Endodermal cell (in vitro differentiated cells): ENCODE measurements at regions not wholly inside any gene's neighbourhood (a gene's known extent, or its start where the extent isn't known, plus 50 kb on each side); places are given as distances from the start of the nearest gene placed in this dataset.

Experiments
- DNase-seq: peaks from one replicate; pipeline ENCODE4 v3.0.0-alpha.2; 2017
- H3K27ac ChIP-seq: 2 replicates; pipeline ENCODE4 v1.5.1; 2013; ENCODE audit warnings: mild to moderate bottlenecking, low read depth, low read length, moderate library complexity
- H3K27me3 ChIP-seq: 2 replicates; pipeline ENCODE4 v1.6.1; 2013; ENCODE audit warnings: mild to moderate bottlenecking, low read length, moderate library complexity; ENCODE audit not compliant: insufficient read depth, control insufficient read depth, poor library complexity, severe bottlenecking
- H3K36me3 ChIP-seq: 2 replicates; pipeline ENCODE4 v1.7.0; 2013; ENCODE audit warnings: mild to moderate bottlenecking, low read length, moderate library complexity; ENCODE audit not compliant: control insufficient read depth, insufficient read depth
- H3K4me1 ChIP-seq: one replicate; pipeline ENCODE4 v1.7.0; 2013; ENCODE audit warnings: low read length; ENCODE audit not compliant: control insufficient read depth, insufficient read depth
- H3K4me3 ChIP-seq: 2 replicates; pipeline ENCODE4 v1.5.1; 2013; ENCODE audit warnings: mild to moderate bottlenecking, low read length, moderate library complexity
- H3K9ac ChIP-seq: 2 replicates; pipeline ENCODE4 v1.6.1; 2013; ENCODE audit warnings: mild to moderate bottlenecking, low read length, moderate library complexity; ENCODE audit not compliant: poor library complexity, severe bottlenecking; ENCODE audit errors: extremely low read depth
- H3K9me3 ChIP-seq: 2 replicates; pipeline ENCODE4 v1.6.1; 2013; ENCODE audit warnings: mild to moderate bottlenecking, low read length, moderate library complexity; ENCODE audit not compliant: control insufficient read depth
- H3K27ac Mint-ChIP-seq: 2 replicates; pipeline ENCODE4 v1.8.0; 2020; ENCODE audit warnings: mixed read lengths
- H3K27me3 Mint-ChIP-seq: 2 replicates; pipeline ENCODE4 v1.8.0; 2021; ENCODE audit warnings: mild to moderate bottlenecking, mixed read lengths; ENCODE audit not compliant: insufficient read depth
- H3K36me3 Mint-ChIP-seq: 2 replicates; pipeline ENCODE4 v1.8.0; 2020; ENCODE audit warnings: low read depth, mixed read lengths
- H3K4me1 Mint-ChIP-seq: 2 replicates; pipeline ENCODE4 v1.8.0; 2020; ENCODE audit warnings: mixed read lengths
- H3K4me3 Mint-ChIP-seq: 2 replicates; pipeline ENCODE4 v1.8.0; 2020; ENCODE audit warnings: mild to moderate bottlenecking, moderate library complexity, mixed read lengths
- H3K9me3 Mint-ChIP-seq: 2 replicates; pipeline ENCODE4 v1.8.0; 2020; ENCODE audit warnings: mild to moderate bottlenecking, mixed read lengths
- CTCF ChIP-seq: fragments of 200-600 bp; sonication (generic); conservative IDR thresholded peaks from 2 replicates; pipeline ENCODE4 v1.5.0; 2021; ENCODE audit warnings: antibody characterized with exemption, mild to moderate bottlenecking
- WGBS, 2 experiments: methylation state at CpG; one replicate each; pipeline versions ENCODE4 v1.1.5 to v1.1.7; 2013; ENCODE audit warnings: missing lambda C conversion rate in 2 of 2, mixed read lengths in 1 of 2; ENCODE audit not compliant: insufficient coverage in 1 of 2, insufficient read length in 1 of 2; 5-methylcytosine and 5-hydroxymethylcytosine counted together

GRCh38 chr11:119488256-119488995 is 65.5 kb upstream of the THY1 start:
- Mint-ChIP-seq H3K4me3 (no peak overlapping the region), H3K27me3 (peaks cover 20% of the 10 kb centered on the region)

GRCh38 chr11:119486691-119487259 is 63.8 kb upstream of the THY1 start:
- peak; percentile 40 for DNase-seq
- no peak overlapping the region for H3K4me3 Mint-ChIP-seq
- WGBS, 2 experiments, result 78 to 100% methylated on average over 1 to 3 of the region's 3 CpGs

More at GRCh38 chr11:119488256-119488995, 65.5 kb upstream of the THY1 start:
- H3K9ac ChIP-seq, result no peak overlapping the region
- H3K4me3 ChIP-seq, result no peak overlapping the region
- H3K9me3 ChIP-seq, result no peaks in the 10 kb centered on the region
- H3K9me3 Mint-ChIP-seq, result no peaks in the 10 kb centered on the region
- H3K4me1 ChIP-seq, result peaks cover 3% of the 10 kb centered on the region
- no peak overlapping the region for H3K27ac ChIP-seq
- WGBS, 2 experiments, result 65 to 89% methylated on average over 3 to 9 of the region's 9 CpGs
- no peaks in the 10 kb centered on the region for H3K36me3 ChIP-seq
- TF ChIP-seq CTCF, result no peak
- no peak overlapping the region for H3K27ac Mint-ChIP-seq
- DNase-seq, result peak; percentile 27
- peaks cover 4% of the 10 kb centered on the region for H3K4me1 Mint-ChIP-seq
- no peaks in the 10 kb centered on the region for H3K36me3 Mint-ChIP-seq
- peaks cover 40% of the 10 kb centered on the region for H3K27me3 ChIP-seq

GRCh38 chr11:119486016-119486415 is 63.0 kb upstream of the THY1 start:
- Histone ChIP-seq H3K4me1 (no peaks in the 10 kb centered on the region), H3K36me3 (no peaks in the 10 kb centered on the region), H3K4me3 (no peak overlapping the region), H3K9ac (no peak overlapping the region), H3K27ac (no peak overlapping the region), H3K27me3 (peaks cover 53% of the 10 kb centered on the region), H3K9me3 (no peaks in the 10 kb centered on the region)
- Mint-ChIP-seq H3K36me3 (no peaks in the 10 kb centered on the region), H3K27me3 (peaks cover 37% of the 10 kb centered on the region), H3K4me1 (peaks cover 2% of the 10 kb centered on the region), H3K27ac (no peak overlapping the region), H3K9me3 (no peaks in the 10 kb centered on the region), H3K4me3 (no peak overlapping the region)
- WGBS, 2 experiments, result 79% methylated on average over 3 of the region's 6 CpGs; no CpG with 5 or more reads in 1 of the 2 experiments
- peak; percentile 52 for DNase-seq
- no peak for TF ChIP-seq CTCF

More at GRCh38 chr11:119486691-119487259, 63.8 kb upstream of the THY1 start:
- Mint-ChIP-seq H3K27me3 (peaks cover 36% of the 10 kb centered on the region), H3K9me3 (no peaks in the 10 kb centered on the region), H3K4me1 (no peaks in the 10 kb centered on the region), H3K36me3 (no peaks in the 10 kb centered on the region), H3K27ac (no peak overlapping the region)
- Histone ChIP-seq H3K9me3 (no peaks in the 10 kb centered on the region), H3K4me3 (no peak overlapping the region), H3K27me3 (peaks cover 53% of the 10 kb centered on the region), H3K4me1 (no peaks in the 10 kb centered on the region), H3K9ac (no peak overlapping the region), H3K27ac (no peak overlapping the region), H3K36me3 (no peaks in the 10 kb centered on the region)
- no peak for TF ChIP-seq CTCF
